NCI-H82 treated with DMSO at 0.1 percent for 48 hours (cell line): ENCODE measurements at regions not wholly inside any gene's neighbourhood (a gene's known extent, or its start where the extent isn't known, plus 50 kb on each side); places are given as distances from the start of the nearest gene placed in this dataset.
"Not testable (repeated sequence)": the region's sequence is repeated elsewhere in the genome, so short reads cannot be mapped to it uniquely, and the experiment has no call there.

ENCODE experiments used
- DNase-seq: peaks from one replicate; lab custom pipeline; 2025; ENCODE audit not compliant: unreplicated experiment; lab: John Stamatoyannopoulos, UW

DNA sequence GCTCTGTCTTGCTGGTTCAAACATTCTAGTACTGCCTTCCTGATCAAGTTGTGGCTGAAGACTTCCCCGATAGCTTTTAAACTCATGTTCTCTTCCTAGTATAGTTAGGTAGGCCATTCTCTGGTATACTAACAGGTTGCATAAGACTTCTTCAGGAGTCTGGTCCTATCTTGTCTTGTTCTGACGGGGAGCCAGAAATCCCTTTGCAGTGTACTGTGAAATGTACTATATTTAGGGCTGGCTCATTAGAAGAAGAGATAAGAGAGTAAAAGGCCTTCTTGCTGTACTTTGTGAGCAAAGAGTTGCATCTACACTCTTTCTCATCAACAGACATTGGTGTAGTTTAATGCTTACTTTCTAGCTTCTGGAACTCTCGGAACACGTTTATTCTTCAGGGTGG lies 331.9 kb downstream of the NUP35 start:
- no peak for DNase-seq

DNA sequence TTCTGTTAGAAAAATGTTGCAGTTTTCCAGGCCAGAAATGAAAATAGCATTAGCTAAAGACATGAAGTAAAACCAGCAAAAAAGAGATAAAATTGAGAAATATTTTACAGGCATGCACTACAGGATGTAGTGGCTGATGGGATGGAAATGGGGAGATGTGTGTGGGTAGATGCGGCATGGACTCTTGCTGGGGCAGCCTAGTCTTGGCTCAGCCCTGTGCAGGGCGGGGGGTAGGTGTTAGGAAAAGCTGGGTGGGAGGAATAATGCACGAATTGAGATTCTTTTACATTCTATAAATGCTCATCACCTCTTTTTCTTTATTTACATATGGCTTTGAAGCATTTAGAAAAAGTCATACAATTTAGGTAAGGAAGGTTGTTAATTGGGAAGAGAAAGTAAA lies 334.2 kb downstream of the NUP35 start:
- no peak for DNase-seq

DNA sequence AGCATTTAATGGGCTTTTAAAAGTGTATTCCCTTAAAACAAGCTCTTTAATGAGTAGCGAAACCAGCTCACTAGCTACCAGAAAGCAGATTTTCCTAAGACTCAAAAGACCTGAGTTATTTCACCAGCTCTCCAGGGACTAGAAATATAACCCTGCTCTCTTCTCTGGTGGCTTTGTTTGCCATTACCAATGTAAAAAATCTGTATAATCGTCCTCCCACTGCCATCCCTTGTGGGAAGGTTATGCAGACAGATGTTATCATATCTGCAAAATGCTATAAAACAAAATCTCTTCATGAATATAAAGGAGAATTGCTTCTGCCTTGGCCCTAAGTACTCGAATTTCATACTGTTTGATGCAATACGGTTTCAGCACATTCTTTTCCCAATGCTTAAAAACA lies 335.2 kb downstream of the NUP35 start:
- DNase-seq = peak; percentile 42

DNA sequence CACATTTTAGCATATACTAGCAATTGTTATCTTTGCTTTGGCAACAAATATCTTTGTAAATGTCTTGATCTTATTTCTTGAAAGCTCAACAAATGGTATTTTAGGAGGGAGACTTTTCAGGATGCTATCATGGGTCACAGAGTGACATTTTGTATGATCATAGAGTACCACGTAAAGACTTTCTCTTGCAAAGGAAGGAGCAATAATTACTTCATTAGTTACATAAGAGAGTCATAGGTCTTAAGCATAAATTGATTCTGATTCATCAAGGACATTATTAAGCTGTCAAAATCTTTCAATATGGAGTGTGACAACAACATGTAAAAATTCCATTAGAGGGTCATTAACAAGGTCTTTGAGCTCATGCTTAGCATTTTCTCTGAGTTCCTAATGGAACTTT lies 339.6 kb downstream of the NUP35 start:
- DNase-seq = no peak

DNA sequence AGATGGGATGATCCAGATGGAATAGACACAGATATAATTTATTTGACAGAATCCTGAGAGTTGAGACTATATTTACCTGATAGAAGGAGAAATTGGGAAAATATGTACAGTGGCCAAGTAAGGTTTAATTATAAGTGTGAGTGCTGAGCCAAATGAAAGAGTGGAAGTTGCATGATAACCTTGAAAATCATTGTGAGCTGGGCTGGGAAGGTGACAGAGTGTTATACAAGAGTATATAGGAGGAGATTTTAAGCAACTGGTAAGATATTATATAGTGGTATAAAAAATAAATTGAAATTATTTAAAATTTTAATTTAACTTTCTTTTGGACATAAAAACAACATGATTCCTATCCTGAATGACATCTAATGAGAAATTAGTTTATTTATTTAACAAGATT lies 340.8 kb downstream of the NUP35 start:
- no peak for DNase-seq

DNA sequence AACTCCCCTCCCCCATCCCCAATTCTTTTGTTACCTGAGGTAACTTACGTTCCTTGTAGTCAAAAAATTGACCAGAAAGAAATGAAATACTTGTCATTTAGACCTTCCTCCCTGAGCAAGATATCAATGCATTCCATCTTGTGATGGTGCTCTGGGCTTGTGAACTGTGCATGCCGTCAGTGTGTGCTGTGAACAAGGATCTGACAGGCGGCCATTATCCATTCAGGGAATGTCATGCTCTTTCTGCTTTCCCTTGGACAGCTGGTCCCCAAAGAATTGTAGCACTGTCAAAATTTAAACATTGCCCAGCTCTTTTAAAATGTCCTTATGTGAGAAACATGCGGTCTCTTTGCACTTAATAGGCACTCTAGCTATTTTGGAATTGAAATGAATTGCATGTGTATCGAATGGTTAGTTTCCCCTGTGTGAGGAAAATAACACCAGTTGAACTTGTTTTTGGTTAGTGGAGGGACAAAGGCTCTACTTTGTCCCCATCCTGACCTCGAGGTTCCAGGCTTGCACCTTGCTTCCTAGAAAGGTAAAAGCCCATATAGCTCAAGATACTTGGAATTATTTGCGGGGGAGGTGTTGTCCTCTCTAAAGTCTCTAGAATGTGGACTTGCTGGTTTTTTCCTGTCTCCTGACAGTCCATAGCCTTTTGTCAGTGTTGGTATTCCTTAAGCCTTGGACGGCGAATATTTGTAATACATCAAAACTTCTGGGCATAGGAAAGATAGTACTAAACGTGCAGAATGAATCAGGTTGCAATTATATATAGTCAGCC lies 350.9 kb downstream of the NUP35 start:
- no peak for DNase-seq

DNA sequence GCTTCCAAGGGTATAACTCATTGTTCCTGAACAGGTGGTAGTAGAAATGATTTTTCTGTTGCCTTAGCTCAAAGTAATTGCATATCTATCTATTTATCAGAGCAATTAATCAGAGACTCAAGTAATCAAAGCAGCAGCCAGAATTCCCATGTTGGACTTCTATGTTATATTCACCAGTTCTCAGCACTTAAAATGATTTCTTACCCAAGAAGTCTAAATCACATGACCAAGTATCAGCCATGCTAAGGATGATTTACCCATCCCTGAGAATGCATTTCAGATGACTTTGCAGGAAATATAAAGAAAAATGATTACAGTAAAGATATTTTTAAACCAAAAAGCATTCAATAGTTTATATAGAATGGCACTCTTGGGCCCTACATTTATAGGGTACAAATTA lies 352.2 kb downstream of the NUP35 start:
- DNase-seq = no peak

DNA sequence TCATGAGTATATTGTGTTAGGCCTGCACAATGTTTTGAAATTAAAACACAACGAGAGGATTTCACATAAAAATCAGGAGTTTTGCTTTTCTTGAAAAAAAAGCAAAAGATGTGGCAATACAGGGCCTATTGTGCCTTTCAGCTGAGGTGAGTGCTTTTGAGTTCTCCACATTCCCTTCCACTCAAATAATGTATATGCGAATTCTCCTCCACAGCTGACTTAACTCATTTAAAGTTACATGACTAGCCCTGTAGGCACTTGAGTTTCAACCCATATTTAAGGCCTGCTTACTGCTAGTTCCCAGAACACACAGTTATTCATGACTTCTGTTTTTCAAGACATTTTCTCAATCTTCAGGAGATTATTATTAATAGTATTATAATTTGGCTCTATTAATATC lies 353.1 kb downstream of the NUP35 start:
- no peak for DNase-seq

DNA sequence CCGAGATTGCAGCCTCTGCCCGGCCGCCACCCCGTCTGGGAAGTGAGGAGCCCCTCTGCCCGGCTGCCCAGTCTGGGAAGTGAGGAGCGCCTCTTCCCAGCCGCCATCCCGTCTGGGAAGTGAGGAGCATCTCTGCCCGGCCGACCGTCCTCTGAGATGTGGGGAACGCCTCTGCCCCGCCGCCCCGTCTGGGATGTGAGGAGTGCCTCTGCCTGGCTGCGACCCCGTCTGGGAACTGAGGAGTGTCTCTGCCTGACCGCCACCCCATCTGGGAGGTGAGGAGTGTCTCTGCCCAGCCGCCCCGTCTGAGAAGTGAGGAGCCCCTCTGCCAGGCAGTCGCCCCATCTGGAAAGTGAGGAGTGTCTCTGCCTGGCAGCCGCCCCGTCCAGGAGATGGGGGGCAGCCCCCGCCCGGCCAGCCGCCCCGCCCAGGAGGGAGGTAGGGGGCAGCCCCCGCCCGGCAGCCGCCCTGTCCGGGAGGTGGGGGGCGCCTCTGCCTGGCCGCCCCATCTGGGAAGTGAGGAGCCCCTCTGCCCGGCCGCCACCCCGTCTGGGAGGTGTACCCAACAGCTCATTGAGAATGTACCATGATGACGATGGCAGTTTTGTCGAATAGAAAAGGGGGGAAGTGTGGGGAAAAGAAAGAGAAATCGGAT lies 354.8 kb downstream of the NUP35 start:
- DNase-seq = not testable (repeated sequence)

DNA sequence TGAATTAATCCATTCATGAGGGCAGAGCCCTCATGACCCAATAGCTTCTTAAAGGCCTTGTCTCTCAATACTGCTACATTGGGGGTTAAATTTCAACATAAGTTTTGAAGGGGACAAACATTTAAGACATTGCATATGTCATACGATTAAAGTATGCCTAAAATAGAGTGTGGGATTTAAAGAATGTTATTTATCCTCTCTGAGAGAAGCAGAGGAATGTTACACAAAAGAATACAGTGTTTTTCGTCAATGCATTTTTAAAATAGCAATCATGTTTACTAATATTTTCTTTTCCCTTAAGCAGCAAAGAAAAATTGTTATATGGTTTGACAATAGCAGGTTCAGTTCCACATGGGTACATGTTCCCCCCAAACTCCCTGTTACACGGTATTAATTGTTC lies 363.1 kb downstream of the NUP35 start:
- DNase-seq = no peak

DNA sequence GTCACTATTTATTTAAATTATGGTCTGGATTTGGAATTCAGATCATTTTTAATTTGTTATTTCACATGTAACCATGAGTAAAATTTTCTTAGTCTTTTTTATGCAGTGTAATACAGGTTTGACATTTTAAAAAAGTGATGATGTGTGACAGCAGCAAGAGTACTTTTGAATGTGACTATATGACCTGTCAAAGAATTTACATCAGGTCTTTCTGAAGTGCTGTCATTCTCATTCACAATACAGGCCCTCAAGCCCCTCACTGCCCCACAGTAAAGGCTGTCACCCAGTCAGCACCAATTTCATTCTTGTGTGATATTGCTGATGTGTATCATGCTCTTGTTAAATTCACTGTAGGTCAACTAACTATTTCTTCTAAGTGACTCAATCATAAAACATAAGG lies 364.2 kb downstream of the NUP35 start:
- no peak for DNase-seq

DNA sequence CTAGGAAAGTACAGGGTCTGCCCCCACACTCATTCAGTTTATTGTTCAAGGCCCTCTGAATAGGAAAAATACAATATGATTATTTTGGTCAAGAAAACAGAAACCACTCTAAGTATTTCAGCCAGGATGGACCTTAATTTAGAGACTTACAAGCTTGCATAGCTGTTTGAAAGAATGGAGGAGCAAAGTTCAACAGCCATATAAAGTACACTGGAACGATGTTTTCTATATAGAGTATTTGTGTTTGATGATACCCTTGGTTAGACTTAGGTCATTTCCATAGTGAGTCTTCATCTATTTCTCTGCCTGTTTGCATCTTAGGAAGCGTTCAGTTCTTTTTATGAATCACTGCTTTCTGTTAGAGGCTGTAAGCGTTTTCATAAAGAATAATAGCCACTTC lies 366.2 kb downstream of the NUP35 start:
- no peak for DNase-seq

DNA sequence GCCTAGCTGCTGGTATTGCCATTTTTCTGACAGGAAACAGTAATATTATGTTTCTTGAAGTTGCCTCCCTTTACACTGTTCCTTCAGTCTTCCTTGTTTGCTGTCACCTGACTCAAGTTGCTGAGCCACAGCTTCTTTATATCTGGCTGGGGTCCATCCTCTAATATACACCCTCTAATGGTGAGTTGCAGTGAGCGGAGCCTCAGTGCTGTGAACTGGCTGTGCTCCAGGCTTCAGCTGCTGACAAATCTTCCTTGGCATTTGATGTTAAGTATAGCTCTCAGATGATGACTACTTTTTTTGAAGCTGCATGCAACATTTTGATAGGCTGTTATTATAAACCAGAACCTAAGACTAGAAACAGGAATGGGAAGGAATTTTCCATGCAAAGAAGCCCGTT lies 366.7 kb downstream of the NUP35 start:
- no peak for DNase-seq

DNA sequence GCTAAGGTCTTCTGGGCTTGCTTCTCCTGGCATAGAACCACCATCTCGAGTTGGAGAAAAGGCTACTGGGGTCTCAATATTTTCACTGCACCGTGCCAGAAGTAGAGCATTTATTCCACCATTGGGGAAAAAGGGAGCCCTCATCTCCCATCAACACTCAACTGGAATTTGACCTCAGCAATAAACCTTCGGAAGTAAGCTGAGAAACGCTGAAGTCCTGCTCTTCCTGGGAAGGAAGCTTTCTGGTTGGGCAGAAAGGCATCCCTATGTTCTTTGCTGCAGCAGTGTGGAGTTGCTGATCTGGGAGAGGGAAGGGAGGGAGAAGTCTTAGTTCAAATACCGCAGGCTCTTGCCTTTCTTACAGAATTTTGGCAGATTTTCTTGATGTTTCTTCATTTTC lies 368.8 kb downstream of the NUP35 start:
- no peak for DNase-seq

DNA sequence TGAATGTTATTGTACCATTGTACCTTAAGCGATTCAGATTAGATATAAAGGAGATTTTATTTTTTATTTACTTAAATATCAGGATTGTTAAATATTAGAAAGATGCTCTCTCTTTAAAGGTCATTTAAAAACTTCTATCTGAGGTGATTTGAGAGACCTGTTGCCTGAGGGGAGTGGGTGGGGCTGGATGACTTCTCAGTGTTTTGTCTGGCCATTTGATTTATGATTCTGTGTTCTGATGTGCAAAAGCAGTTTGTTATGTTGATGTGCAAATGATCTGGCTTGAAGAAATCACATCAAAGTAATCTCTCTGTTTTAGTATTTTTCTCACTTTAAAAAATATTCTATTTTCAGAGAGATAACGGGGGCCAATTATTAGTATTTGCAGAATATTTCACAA lies 370.8 kb downstream of the NUP35 start:
- DNase-seq = no peak

DNA sequence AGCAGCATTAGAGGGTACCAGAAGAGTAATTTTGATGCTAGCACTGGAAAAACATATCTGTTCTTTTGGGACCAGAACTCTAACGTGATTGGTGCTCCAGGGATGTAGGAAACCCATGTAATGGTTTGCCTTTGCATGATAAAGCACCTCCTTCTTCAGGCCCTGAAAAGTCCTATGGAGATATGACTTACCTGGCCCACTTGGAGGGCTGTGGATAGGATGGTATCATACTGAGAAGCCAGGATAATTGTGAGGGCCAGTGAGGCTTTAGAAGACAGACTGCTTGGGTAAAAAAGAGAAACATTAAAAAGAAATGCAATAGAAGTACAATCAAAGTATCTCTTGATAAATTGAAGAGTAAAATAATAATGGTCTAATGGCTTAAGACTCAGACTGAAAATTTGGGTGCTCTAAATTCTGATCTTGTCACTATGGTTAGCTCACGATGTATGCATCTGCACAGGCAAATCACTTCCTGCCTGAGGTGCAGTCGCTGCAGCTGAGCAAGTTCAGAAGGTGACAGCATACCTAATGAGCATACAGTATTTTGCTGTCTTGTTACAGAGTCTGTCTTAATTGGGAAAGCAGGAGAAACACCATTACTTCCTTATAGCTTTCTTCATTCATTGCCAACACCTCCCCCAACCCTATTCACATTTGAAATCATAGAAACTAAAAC lies 371.5 kb downstream of the NUP35 start:
- no peak for DNase-seq

DNA sequence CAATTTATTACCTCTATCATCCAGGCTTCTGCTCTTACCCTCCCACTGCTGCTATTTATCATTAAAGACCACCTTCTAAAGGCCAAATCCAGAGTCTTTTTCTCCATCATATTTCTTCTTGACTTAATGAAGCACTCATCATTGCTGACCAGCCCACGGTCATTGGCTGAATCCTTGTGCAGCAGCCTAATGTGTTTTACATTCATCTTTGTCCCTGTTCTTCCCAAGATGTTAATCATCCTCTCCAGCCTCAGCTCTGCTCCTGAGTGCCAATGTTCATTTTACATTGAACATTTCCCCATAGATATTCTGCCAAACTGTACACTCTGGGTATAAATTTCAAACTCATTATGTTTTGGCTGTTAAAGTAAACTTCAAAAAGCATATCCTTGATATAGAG lies 373.6 kb downstream of the NUP35 start:
- no peak for DNase-seq

DNA sequence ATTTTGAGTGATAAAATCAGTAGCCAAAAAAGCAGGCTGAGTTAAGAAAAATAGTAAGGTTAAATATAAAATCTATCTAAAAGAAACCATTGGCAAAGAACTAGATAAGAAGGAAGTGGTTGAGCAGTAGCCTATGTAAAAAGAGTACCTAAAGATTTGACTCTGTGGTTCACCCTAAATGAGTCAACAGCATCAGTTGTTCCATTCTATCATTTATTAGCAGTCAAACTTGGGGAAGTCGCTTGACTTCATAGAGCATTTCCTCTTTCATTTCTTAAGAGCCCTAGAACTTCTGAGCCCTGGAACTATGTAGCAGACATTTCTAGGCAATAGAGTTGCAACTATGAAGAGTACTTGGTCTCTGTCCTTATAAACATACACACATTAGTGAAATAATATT lies 381.7 kb downstream of the NUP35 start:
- DNase-seq = no peak

DNA sequence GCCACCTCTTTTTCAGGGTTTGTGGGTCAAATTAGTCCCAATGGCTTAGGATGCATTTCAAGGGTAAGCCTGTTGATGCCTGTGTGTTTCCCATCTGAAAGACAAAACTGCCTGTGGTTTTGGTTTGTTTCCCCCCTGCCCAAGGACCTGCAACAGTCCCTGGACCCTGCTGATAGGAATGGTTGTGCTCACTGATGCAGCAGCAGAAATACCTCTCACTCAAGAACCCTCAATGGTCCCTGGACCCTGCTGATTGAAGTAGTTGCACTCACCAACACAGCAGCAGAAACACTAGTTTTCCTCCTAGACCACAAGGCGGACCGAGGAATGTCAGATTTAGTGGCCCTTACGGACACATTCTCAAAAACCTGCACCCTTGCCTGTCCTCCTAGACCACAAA lies 386.9 kb downstream of the NUP35 start:
- no peak for DNase-seq

DNA sequence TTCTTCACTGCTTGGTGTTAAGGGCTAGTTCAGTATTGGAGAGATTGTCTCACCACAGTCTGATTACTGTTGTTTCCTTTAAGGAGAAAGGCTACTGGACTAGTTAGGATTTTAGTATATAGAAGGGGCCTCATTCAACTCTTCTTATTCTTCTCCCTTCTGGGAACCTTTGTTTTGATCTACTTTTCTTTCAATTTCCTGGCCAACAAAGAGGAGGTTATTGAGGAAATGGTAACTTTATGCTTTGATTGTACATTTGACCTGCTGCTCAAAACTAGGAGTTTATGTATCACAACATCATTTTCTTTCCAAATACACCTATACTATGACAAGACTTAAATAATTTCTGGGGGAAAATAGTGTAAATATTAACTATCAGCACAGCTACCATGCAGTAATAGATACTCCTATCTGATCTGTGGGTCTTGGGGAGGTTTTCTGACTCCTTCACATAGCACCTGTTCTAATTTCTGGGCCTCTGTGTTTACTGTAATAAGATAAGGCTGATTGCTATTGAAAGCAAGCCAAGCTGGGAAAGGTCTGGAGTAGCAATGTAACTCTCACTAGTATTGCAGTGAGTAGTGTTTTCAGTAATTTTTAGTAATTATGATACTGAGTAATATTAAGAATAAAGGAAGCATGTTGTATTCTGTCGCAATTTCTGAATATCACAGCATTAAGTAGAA lies 395.3 kb downstream of the NUP35 start:
- no peak for DNase-seq

DNA sequence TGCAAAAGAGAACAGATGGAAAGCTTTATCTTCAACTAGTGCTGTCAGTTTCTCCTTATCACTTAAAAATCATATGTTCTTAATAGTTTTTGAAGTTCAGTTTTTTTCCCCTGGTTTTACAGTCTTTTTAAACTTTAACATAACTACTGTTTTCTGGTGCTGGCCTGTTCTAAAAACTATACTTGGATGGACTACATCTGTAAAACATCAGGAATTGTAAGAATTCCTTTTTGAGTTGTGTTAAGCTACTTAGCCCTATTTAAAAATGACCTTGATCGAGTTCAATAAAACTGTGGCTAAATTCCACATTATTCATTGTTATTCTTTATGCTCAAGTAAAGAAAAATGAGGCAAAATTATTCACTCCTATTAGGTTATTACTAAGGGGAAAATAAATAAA lies 397.7 kb downstream of the NUP35 start:
- no peak for DNase-seq
